Stimulated activated naive CD8-positive, alpha-beta T cell treated with anti-CD3 and anti-CD28 coated beads, Interleukin-15, amount 100 ng/mL, for 72 hours (primary cell): ENCODE measurements at regions not wholly inside any gene's neighbourhood (a gene's known extent, or its start where the extent isn't known, plus 50 kb on each side); places are given as distances from the start of the nearest gene placed in this dataset.

Experiments
- ATAC-seq: fragments of 150-1000 bp; cut with Tn5 transposase; 2 replicates; pipeline ENCODE4 v1.10.0; 2021; ENCODE audit warnings: mild to moderate bottlenecking, moderate library complexity
- DNase-seq, 2 donors: peaks; one replicate each; pipeline ENCODE4 v3.0.0; 2021 to 2022
- H3K27ac Mint-ChIP-seq, 2 donors: one replicate each; pipeline ENCODE4 v1.8.0; 2022; ENCODE audit warnings: mild to moderate bottlenecking in 2 of 2, mixed read lengths in 2 of 2, moderate library complexity in 2 of 2
- H3K27me3 Mint-ChIP-seq: one replicate; pipeline ENCODE4 v1.8.0; 2022; ENCODE audit warnings: mixed read lengths
- H3K4me1 Mint-ChIP-seq: one replicate; pipeline ENCODE4 v1.8.0; 2022; ENCODE audit warnings: mild to moderate bottlenecking, mixed read lengths
- H3K4me3 Mint-ChIP-seq, 2 donors: one replicate each; pipeline ENCODE4 v1.8.0; 2022; ENCODE audit warnings: mild to moderate bottlenecking in 2 of 2, mixed read lengths in 2 of 2, moderate library complexity in 1 of 2
- H3K9me3 Mint-ChIP-seq, 2 donors: one replicate each; pipeline ENCODE4 v1.8.0; 2022; ENCODE audit warnings: mixed read lengths in 2 of 2

DNA sequence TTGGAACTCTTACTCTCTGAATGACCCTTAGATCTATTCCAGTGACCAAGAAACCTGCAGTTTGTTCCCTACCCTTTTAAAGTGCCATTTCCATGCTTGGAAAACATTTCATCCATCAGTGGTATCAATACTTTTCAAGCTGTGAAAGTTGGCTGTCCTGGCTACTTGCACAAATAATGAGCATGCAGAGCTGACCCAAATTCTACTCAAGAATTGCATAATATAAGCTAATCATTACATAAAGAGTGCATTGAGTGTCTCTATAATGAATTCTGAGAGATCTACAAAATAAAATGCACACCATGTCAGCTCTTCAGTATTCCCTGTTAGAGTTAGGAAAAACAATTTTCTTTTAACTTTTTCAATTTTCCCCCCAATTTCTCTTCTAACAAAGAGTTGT is 181.3 kb upstream of the HS3ST5 start:
- no peak for ATAC-seq
- H3K4me1 Mint-ChIP-seq, result no peaks in the 10 kb centered on the region
- H3K27me3 Mint-ChIP-seq, result no peaks in the 10 kb centered on the region
- DNase-seq, result no peak
- H3K9me3 Mint-ChIP-seq, result peaks cover 0 to 36% of the 10 kb centered on the region in 2 donors
- no peak overlapping the region for H3K4me3 Mint-ChIP-seq
- no peak overlapping the region for H3K27ac Mint-ChIP-seq

DNA sequence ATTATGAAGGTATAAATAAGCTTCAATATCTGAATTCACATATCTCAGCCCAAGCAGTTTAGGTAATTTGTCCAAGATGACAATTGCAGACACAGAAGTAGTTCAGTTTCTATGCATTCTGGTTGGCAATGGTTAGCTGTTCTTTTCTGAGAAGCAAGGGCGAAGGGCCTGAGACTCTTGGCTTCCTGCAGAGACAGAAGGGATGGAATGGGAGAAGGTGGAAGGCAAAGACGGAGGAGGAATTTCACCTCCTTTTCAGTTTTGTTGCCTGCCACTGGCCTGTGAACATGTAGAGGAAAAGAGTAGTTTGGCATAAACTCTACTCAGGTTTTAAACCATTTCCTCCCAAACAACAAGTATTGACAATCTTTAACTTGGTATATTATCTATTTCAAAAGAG is 180.7 kb upstream of the HS3ST5 start:
- Mint-ChIP-seq H3K27me3 (no peaks in the 10 kb centered on the region), H3K27ac (no peak overlapping the region)

DNA sequence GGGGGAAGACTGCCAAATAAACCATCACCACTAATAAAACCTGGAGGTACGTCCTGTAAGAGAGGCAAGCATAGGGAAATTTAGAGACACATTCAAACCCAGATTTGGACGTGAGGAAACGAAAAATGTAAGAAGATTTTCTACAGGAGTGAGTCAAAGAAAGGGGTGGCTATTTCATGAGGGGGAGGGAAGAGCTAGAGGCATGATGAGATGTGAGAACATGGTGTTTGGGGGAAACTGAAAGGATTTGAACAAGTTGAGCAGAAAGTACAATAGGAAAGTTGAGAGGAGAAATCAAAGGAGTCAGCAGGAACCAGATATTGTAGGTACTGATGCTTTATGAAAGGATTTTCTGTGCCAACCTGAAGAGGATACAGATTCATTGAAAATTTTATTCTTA is 179.1 kb upstream of the HS3ST5 start:
- H3K27ac Mint-ChIP-seq, result no peak overlapping the region
- ATAC-seq (no peak), DNase-seq (no peak)
- peaks cover 0 to 30% of the 10 kb centered on the region in 2 donors for H3K9me3 Mint-ChIP-seq
- no peaks in the 10 kb centered on the region for H3K4me1 Mint-ChIP-seq
- no peak overlapping the region for H3K4me3 Mint-ChIP-seq
- no peaks in the 10 kb centered on the region for H3K27me3 Mint-ChIP-seq

More for the DNA sequence above, 180.7 kb upstream of the HS3ST5 start:
- Mint-ChIP-seq H3K9me3 (peaks cover 0 to 33% of the 10 kb centered on the region in 2 donors), H3K4me3 (no peak overlapping the region), H3K4me1 (no peaks in the 10 kb centered on the region)
- no peak for DNase-seq
- ATAC-seq, result no peak

DNA sequence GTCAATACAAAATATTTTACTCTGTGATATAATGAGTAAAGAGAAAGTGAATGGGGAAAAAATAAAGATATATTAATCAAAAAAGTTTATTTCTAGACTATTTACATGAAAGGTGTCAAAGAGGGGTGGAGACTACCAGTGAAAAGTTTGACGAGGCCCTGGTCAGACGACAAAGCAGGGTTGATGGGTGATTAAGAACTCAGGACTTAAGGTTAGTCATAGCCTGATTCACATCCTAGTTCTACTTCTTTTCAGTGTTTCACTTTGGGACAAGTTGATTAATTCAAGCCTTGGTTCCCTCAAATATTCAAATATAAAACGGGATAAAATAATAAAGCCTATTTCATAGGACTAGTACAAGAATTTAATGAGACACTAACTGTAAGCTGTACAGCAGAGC is 178.2 kb upstream of the HS3ST5 start:
- Mint-ChIP-seq H3K4me3 (no peak overlapping the region), H3K4me1 (no peaks in the 10 kb centered on the region), H3K27me3 (no peaks in the 10 kb centered on the region), H3K9me3 (peaks cover 0 to 23% of the 10 kb centered on the region in 2 donors), H3K27ac (no peak overlapping the region)
- ATAC-seq, result no peak
- no peak for DNase-seq

DNA sequence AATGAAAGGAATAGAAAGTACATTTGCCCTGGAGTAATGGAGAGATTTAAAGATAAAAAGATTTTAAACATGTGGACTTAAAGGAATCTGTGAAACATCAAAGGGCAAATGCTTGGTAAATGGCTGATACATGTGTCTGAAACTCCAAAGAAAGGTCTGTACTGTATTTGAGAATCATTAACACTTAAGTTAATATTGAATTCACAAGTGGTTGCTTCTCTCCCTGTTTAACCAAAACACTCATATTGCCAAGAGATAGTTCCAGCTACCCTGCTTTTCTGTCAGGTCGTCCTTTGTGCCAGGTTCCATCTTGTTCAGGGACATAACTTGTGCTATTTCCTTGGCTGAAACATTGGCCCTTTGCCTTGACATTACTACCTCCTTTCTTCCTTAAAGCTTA is 171.3 kb upstream of the HS3ST5 start:
- ATAC-seq (no peak), DNase-seq (no peak)
- Mint-ChIP-seq H3K27ac (peak overlapping the region in 1 of 2 donors; percentile 57), H3K27me3 (no peaks in the 10 kb centered on the region), H3K4me1 (no peaks in the 10 kb centered on the region), H3K9me3 (peaks cover 11 to 13% of the 10 kb centered on the region in 2 donors), H3K4me3 (no peak overlapping the region)

DNA sequence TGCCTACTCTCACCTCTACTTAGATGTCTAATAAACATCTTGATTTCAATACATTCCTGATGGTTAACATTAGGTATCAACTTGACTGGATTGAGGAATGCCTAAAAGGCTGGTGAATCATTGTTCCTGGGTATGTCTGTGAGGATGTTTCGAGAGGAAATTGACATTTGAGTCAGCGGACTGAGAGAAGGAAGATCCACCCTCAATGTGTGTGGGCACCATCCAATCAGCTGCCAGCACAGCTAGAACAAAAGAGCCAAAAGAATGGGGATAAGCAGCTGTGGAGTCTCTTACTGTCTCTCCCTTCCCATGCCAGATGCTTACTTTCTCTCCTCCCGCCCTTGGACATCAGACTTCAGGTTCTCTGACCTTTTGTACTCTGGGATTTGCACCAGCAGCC is 128.6 kb upstream of the HS3ST5 start:
- H3K4me1 Mint-ChIP-seq, result no peaks in the 10 kb centered on the region
- no peaks in the 10 kb centered on the region for H3K27me3 Mint-ChIP-seq
- ATAC-seq (no peak), DNase-seq (no peak)
- H3K4me3 Mint-ChIP-seq, result no peak overlapping the region
- H3K9me3 Mint-ChIP-seq, result no peaks in the 10 kb centered on the region
- no peak overlapping the region for H3K27ac Mint-ChIP-seq

DNA sequence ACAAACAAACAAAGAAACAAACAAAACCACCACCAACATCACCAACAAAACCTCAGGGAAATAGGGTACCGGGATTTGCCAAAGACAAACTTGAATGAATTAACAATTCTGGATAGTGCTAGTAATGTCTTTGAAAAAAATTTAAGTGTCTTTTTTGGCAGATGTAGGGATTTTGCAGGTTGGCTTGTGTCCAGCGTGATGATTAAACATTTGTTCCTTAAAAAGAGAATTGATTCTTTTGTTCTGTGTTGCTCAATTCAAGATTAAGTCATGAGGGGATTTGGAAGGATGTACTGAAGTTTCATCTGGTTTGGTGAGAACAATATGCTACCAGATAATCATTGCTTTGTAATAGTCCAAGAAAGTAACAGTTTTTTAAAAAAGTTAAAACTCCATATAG is 125.1 kb upstream of the HS3ST5 start:
- Mint-ChIP-seq H3K4me1 (no peaks in the 10 kb centered on the region), H3K27me3 (no peaks in the 10 kb centered on the region), H3K4me3 (no peak overlapping the region), H3K27ac (no peak overlapping the region), H3K9me3 (no peaks in the 10 kb centered on the region)
- DNase-seq, result no peak
- no peak for ATAC-seq

DNA sequence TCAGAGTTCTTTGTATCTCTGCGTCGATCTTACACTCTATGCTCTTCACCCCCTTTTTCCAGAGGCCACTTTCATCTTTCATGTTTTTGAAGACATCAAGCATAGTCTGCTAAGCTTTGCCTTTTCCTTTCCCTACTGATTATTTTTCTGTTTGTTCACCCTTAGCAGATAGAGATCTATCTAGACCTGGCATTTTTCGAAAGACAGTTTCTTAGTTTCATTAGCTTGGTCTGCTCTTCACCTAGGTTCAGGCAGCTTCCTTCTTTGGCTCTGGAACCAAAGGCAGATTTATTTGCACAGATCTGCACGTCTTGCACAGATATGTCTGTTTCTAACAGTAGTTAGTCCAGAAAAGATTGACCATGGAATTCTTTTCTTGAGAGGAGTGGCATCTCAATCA is 122.7 kb upstream of the HS3ST5 start:
- Mint-ChIP-seq H3K4me1 (no peaks in the 10 kb centered on the region), H3K9me3 (no peaks in the 10 kb centered on the region), H3K27ac (no peak overlapping the region), H3K4me3 (no peak overlapping the region), H3K27me3 (no peaks in the 10 kb centered on the region)
- DNase-seq (no peak), ATAC-seq (no peak)

DNA sequence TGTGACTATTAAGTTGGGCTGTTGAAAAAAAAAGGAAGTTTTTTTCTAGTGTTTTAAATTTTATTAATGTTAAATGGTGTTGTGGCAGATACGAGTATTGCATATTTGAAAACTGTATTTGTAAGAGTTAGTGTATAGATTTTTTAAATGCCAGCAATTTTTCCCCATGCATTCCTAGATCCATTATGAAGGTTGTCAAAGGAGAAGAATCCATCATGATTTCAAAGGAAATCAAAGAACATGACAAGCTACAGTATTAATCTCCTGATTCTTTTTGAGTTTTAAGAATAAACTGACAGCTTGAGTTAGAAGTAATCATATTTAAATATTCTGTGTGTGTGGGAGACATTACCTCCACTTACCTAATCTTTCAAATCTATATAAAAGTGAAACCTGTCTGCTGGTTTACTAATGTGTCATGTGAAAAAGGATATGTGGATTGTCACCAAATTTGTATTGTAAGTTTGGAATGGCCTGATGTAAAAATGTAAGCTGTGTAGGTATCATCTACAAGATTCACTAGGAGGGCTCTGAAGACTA is 111.0 kb upstream of the HS3ST5 start:
- no peak for ATAC-seq
- Mint-ChIP-seq H3K4me1 (no peaks in the 10 kb centered on the region), H3K27ac (no peak overlapping the region), H3K4me3 (no peak overlapping the region), H3K9me3 (peaks cover 0 to under 1% of the 10 kb centered on the region in 2 donors), H3K27me3 (no peaks in the 10 kb centered on the region)
- DNase-seq, result no peak

DNA sequence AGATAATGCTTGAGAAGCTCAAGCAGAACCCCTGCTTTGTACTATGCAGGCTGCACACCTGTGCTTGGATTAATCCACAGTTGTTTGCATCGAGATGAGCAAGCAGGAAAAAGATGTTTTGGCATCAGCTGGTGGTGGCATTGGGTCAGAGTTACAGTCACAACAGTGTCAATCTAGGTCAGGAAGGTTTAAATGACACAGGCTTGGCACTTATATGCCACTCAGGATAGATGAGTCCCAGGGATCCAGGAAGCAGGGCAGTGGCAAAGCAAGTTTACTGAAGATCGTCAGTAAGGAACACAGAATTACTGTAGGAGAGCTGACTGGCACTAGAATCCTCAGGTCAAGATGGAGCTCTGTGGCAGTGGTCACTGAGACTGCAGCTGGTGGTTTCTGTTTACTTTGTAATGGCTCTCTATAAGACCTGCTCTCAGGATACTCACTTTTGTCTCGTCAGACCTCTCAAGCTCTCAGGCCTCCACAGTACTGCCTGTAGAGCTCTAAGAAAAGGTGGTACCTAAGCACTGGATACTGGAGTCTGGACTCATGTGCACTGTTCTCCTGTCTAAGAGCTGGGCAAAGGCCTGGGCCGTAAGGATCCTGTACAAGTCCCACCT is 110.1 kb upstream of the HS3ST5 start:
- DNase-seq, result no peak
- H3K4me1 Mint-ChIP-seq, result no peaks in the 10 kb centered on the region
- no peak overlapping the region for H3K27ac Mint-ChIP-seq
- H3K27me3 Mint-ChIP-seq, result no peaks in the 10 kb centered on the region
- H3K4me3 Mint-ChIP-seq, result no peak overlapping the region
- no peaks in the 10 kb centered on the region for H3K9me3 Mint-ChIP-seq
- ATAC-seq, result no peak

DNA sequence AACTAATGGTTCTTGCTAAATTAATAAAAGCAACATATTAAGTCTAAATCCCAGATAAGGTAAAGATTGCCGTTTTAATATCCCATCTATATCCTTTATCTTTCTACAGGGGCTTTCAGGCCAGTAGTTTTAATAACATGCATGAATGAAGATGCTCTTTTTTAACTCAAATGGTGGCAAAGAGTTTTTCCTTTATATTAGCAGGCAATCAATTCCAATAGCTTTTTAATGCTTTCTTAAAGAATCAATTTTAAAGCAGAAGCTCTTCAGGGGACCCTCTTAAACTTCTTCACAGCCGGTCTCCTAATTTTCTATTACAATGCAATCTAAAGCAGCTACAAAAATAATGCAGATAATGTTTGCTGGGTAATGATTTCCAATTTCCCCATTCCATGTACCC is 107.8 kb upstream of the HS3ST5 start:
- no peak for DNase-seq
- Mint-ChIP-seq H3K9me3 (no peaks in the 10 kb centered on the region), H3K4me3 (no peak overlapping the region), H3K4me1 (no peaks in the 10 kb centered on the region), H3K27me3 (no peaks in the 10 kb centered on the region), H3K27ac (no peak overlapping the region)
- ATAC-seq, result no peak

DNA sequence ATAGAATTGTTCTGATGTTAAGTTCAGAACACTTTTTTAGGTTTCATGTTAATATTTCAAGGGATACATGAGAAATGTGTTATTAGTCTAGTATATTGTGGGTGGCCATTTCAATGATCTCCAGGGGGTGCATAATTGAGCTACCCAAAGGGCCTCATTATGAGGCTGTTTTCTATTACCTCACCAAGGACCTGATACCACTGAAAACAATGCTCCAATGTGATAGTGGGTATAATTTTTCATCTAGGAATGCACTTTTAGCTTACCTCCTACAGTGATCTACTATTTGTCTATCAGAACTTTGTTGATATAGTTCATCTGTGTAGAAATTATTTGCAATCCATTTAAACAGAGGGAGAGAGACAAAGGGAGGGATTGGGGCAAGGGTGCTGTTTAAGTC is 106.8 kb upstream of the HS3ST5 start:
- Mint-ChIP-seq H3K9me3 (no peaks in the 10 kb centered on the region), H3K4me1 (no peaks in the 10 kb centered on the region), H3K27ac (no peak overlapping the region), H3K27me3 (no peaks in the 10 kb centered on the region), H3K4me3 (no peak overlapping the region)
- DNase-seq (no peak), ATAC-seq (no peak)

DNA sequence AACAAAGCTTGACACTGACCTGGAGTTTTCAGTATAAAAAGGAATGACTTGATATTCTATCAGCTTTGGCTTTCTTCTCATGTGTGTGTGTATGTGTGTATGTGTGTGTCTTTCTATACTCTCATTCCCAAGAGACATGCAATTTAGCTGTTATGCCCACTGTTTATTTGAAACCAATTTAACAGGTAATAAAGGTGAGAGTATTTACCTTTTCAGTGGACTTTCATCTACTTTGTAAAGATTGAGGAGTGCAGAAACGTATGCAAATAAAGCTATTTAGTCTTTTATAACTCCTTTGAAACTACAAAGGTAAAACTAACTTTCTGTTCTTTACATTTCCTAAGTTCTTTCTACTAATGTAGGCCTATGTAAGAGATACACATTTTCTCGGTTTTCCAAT is 103.5 kb upstream of the HS3ST5 start:
- Mint-ChIP-seq H3K4me3 (no peak overlapping the region), H3K27me3 (no peaks in the 10 kb centered on the region), H3K4me1 (no peaks in the 10 kb centered on the region), H3K27ac (no peak overlapping the region), H3K9me3 (no peaks in the 10 kb centered on the region)
- DNase-seq (no peak), ATAC-seq (no peak)

DNA sequence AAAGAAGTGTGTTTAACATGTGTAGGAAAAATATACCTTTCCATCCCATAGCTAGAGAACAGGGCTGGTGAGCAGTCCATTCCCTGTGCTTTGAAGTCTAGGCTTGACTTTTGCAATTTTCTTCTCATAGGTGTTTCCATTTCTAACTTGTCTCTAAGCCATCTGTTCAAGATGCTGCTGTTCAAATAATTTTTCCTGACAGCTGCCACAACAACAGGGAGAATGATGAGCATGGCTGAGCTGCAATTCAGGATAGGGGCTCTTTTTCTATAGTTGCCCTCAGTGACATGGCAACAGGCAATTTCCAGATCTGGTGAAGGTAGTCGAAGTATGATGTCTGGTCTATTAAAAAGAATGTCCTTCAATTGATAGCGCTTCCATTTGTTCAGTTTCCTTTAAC is 103.0 kb upstream of the HS3ST5 start:
- DNase-seq (no peak), ATAC-seq (no peak)
- Mint-ChIP-seq H3K4me1 (no peaks in the 10 kb centered on the region), H3K9me3 (no peaks in the 10 kb centered on the region), H3K4me3 (no peak overlapping the region), H3K27ac (no peak overlapping the region), H3K27me3 (no peaks in the 10 kb centered on the region)

DNA sequence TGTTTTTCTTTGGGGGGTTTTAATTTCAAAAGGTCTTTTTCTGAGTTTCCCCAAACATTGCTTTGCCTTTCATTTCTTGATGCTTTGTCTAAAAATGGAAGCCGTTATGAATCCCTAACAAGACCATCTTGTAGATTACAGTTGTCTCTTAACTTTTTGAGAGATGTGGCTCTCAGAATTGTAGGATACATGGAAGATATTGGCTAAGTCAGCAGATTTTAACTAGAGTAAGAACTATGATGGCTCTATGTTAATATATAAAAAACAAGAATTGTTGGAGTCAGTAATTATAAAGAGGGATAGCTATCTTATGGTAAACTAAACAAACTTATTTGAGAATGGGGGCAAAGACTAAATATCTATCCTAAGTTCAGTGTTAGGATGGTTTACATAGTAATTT is 96.6 kb upstream of the HS3ST5 start:
- Mint-ChIP-seq H3K4me1 (no peaks in the 10 kb centered on the region), H3K9me3 (no peaks in the 10 kb centered on the region), H3K4me3 (no peak overlapping the region), H3K27ac (no peak overlapping the region), H3K27me3 (no peaks in the 10 kb centered on the region)
- ATAC-seq, result no peak
- no peak for DNase-seq

DNA sequence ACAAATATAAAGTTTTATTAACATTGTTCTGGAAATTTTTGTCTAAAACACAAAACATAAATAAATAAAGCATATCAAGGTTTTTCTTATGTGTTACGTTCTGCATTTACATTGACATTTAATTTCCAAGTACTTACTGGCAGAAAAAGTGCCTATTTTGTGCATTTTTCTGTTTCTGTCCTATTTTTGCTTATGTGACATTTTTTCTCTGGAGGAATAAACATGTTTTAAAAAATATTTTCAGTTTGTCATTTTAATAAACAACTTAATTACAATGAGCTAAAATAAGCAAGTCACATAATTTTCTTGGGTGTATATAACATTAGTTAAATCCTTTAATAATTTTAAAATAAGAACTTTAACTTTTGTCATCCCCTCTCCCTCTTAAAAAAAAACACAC is 94.4 kb upstream of the HS3ST5 start:
- no peaks in the 10 kb centered on the region for H3K4me1 Mint-ChIP-seq
- H3K27me3 Mint-ChIP-seq, result no peaks in the 10 kb centered on the region
- no peak overlapping the region for H3K27ac Mint-ChIP-seq
- ATAC-seq (no peak), DNase-seq (no peak)
- H3K4me3 Mint-ChIP-seq, result no peak overlapping the region
- no peaks in the 10 kb centered on the region for H3K9me3 Mint-ChIP-seq

DNA sequence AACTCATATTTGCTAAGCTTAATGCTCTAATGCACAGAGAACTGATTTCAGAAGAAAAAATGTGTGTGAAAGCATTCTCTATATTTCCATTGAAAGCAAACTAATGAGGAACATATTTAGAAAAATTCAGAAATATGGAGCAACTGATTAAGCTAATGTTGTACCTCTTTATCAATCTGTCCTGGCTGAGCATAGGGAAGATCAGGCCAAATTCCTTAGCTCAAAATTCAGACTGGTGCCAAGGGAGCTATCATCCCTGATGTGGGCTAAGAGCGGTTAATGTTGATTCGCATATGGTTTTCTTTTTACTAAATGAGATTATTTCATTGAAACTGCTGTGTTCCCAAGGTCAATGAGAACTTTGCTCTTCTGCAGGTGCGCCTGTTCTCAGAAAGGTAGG is 93.9 kb upstream of the HS3ST5 start:
- DNase-seq (no peak), ATAC-seq (no peak)
- Mint-ChIP-seq H3K4me1 (no peaks in the 10 kb centered on the region), H3K4me3 (no peak overlapping the region), H3K27ac (no peak overlapping the region), H3K27me3 (no peaks in the 10 kb centered on the region), H3K9me3 (no peaks in the 10 kb centered on the region)
